ENCODE measurements at regions not wholly inside any gene's neighbourhood (a gene's known extent, or its start where the extent isn't known, plus 50 kb on each side); places are given as distances from the start of the nearest gene placed in this dataset.

GRCh38 chr7:41048771-41049170 is 654.1 kb downstream of the INHBA start:
- TF ChIP-seq TCF4 (CRISPR knock-in tag; IDR thresholded peaks at IDR 0.05; ENCODE audit: borderline replicate concordance) (no peak), PATZ1 (CRISPR knock-in tag; IDR thresholded peaks at IDR 0.05; ENCODE audit: borderline replicate concordance) (no peak), ARNTL (CRISPR knock-in tag; IDR thresholded peaks at IDR 0.05; ENCODE audit: borderline replicate concordance, low read depth) (no peak), RARB (CRISPR knock-in tag; IDR thresholded peaks at IDR 0.05) (no peak), CSDC2 (CRISPR knock-in tag; IDR thresholded peaks at IDR 0.05) (no peak), ZC3H10 (CRISPR knock-in tag; IDR thresholded peaks at IDR 0.05) (no peak), PPARA (CRISPR knock-in tag; IDR thresholded peaks at IDR 0.05; ENCODE audit: borderline replicate concordance) (no peak), CREB5 (CRISPR knock-in tag; IDR thresholded peaks at IDR 0.05; ENCODE audit: low read depth) (no peak), TOX (CRISPR knock-in tag; IDR thresholded peaks at IDR 0.05; ENCODE audit: borderline replicate concordance) (no peak), POU6F1 (CRISPR knock-in tag; IDR thresholded peaks at IDR 0.05; ENCODE audit: borderline replicate concordance, low read depth) (no peak), GLIS3 (CRISPR knock-in tag; IDR thresholded peaks at IDR 0.05) (no peak), ZFP30 (CRISPR knock-in tag; IDR thresholded peaks at IDR 0.05) (no peak)

Data from SK-N-SH treated with all-trans-retinoic acid at 6 μM for 48 hours (cell line).